ENCODE measurements at regions not wholly inside any gene's neighbourhood (a gene's known extent, or its start where the extent isn't known, plus 50 kb on each side); places are given as distances from the start of the nearest gene placed in this dataset.

DNA sequence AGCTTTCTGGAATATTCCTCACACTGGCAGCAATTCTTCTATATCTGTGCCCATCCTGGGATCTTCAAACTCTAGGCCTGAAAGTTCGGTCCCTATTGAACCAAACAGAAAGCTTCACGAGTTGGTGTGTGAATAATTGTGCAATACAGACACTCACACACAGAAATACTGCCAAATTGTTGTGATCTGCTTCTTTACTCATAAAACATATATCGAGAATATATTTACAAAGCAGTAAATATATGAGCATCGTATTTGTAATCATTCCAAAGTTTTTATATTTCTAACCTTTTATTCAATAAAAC lies 56.6 kb upstream of the BEX4 start:
- Mint-ChIP-seq H3K27ac (ENCODE audit: unreplicated experiment) (no peak overlapping the region), H3K9me3 (ENCODE audit: unreplicated experiment) (no peaks in the 10 kb centered on the region), H3K4me3 (ENCODE audit: unreplicated experiment) (no peak overlapping the region), H3K4me1 (ENCODE audit: unreplicated experiment) (peaks cover 12% of the 10 kb centered on the region), H3K36me3 (ENCODE audit: unreplicated experiment) (no peaks in the 10 kb centered on the region), H3K27me3 (ENCODE audit: unreplicated experiment) (no peaks in the 10 kb centered on the region)
- no peak for DNase-seq (ENCODE audit: extremely low spot score, unreplicated experiment)
- no peak for TF ChIP-seq CTCF (IDR thresholded peaks at IDR 0.05)

- H3K36me3 Mint-ChIP-seq (ENCODE audit: unreplicated experiment): no peaks in the 10 kb centered on the region
- H3K4me1 Mint-ChIP-seq (ENCODE audit: unreplicated experiment): peaks cover 16% of the 10 kb centered on the region
- peak overlapping the region; percentile 14 for H3K27ac Mint-ChIP-seq (ENCODE audit: unreplicated experiment)
- no peaks in the 10 kb centered on the region for H3K27me3 Mint-ChIP-seq (ENCODE audit: unreplicated experiment)
- no peak for DNase-seq (ENCODE audit: extremely low spot score, unreplicated experiment)
- peak; percentile 71 for TF ChIP-seq CTCF (IDR thresholded peaks at IDR 0.05)
- no peaks in the 10 kb centered on the region for H3K9me3 Mint-ChIP-seq (ENCODE audit: unreplicated experiment)
- no peak overlapping the region for H3K4me3 Mint-ChIP-seq (ENCODE audit: unreplicated experiment)
These were observed 57.2 kb upstream of the BEX4 start for GRCh38 chrX:103157496-103158316.

DNA sequence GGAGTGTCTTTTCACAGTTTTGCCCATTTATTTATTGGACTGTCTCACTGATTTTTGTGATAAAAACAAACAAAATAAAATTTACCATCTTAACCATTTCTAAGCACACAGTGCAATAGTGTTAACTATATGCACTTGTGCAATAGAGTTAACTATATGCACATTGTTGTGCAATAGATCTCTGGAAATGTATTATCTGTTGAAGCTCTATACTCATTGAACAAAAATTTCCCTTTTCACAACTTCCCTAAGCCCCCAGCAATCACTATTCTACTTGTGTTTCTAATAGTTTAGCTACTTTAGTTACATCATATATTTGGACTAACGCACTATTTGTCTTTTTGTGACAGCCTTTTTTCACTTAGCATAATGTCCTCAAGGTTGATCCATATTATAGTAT lies 59.7 kb upstream of the BEX4 start:
- Mint-ChIP-seq H3K4me3 (ENCODE audit: unreplicated experiment) (no peak overlapping the region), H3K4me1 (ENCODE audit: unreplicated experiment) (peaks cover 19% of the 10 kb centered on the region), H3K27me3 (ENCODE audit: unreplicated experiment) (no peaks in the 10 kb centered on the region), H3K27ac (ENCODE audit: unreplicated experiment) (no peak overlapping the region), H3K9me3 (ENCODE audit: unreplicated experiment) (no peaks in the 10 kb centered on the region), H3K36me3 (ENCODE audit: unreplicated experiment) (no peaks in the 10 kb centered on the region)
- TF ChIP-seq CTCF (IDR thresholded peaks at IDR 0.05): no peak
- no peak for DNase-seq (ENCODE audit: extremely low spot score, unreplicated experiment)

DNA sequence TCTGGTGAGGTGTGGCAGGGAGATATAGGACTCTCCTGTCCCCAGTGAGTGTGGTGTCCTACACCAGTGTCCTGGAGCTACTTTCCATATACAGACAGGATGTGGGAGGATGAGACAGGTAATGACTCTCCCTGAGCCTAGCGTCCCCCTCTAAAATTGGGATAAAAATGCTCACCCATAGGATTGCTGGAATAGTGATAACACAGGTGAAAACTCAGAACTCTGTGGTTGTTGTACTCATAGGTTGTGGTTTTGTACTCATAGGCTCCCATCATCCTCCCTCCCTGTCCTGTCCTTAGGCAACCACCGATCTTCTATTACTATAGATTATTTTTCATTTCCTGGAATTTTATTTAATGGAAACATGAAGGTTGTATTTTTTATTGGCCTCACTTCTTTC lies 60.7 kb upstream of the NXF3 start:
- Mint-ChIP-seq H3K27ac (ENCODE audit: unreplicated experiment) (no peak overlapping the region), H3K27me3 (ENCODE audit: unreplicated experiment) (no peaks in the 10 kb centered on the region), H3K4me1 (ENCODE audit: unreplicated experiment) (peaks cover 19% of the 10 kb centered on the region), H3K36me3 (ENCODE audit: unreplicated experiment) (no peaks in the 10 kb centered on the region), H3K9me3 (ENCODE audit: unreplicated experiment) (peaks cover 6% of the 10 kb centered on the region), H3K4me3 (ENCODE audit: unreplicated experiment) (no peak overlapping the region)
- no peak for DNase-seq (ENCODE audit: extremely low spot score, unreplicated experiment)
- no peak for TF ChIP-seq CTCF (IDR thresholded peaks at IDR 0.05)

GRCh38 chrX:103151799-103152198 lies 58.9 kb upstream of the NXF3 start:
- peak overlapping the region; percentile 98 for H3K27ac Mint-ChIP-seq (ENCODE audit: unreplicated experiment)
- peaks cover 10% of the 10 kb centered on the region for H3K4me1 Mint-ChIP-seq (ENCODE audit: unreplicated experiment)
- DNase-seq (ENCODE audit: extremely low spot score, unreplicated experiment): no peak
- H3K27me3 Mint-ChIP-seq (ENCODE audit: unreplicated experiment): no peaks in the 10 kb centered on the region
- no peak for TF ChIP-seq CTCF (IDR thresholded peaks at IDR 0.05)
- peaks cover 7% of the 10 kb centered on the region for H3K9me3 Mint-ChIP-seq (ENCODE audit: unreplicated experiment)
- no peak overlapping the region for H3K4me3 Mint-ChIP-seq (ENCODE audit: unreplicated experiment)
- H3K36me3 Mint-ChIP-seq (ENCODE audit: unreplicated experiment): no peaks in the 10 kb centered on the region
